IMR-90 (cell line): ENCODE measurements at regions not wholly inside any gene's neighbourhood (a gene's known extent, or its start where the extent isn't known, plus 50 kb on each side); places are given as distances from the start of the nearest gene placed in this dataset.

Experiments used
- ATAC-seq: fragments of 200-7000 bp; cut with Tn5 transposase; 2 replicates; pipeline ENCODE4 v1.9.1; 2020; ENCODE audit warnings: low read depth, mild to moderate bottlenecking, moderate library complexity
- BruUV-seq: library from RNA; stranded (reverse); fragments of 400-500 nt; replicated peaks from 2 replicates; lab custom pipeline; 2021; lab: Mats Ljungman, UMichigan
- CTCF ChIA-PET: fragments of 300-600 bp; formaldehyde crosslinking; extraction: SDS; loops from one replicate; lab custom pipeline; 2021; ENCODE audit warnings: antibody characterized with exemption; lab: Yijun Ruan, JAX
- POLR2A ChIA-PET: fragments of 300-600 bp; sonication (Branson Sonifier 250); formaldehyde crosslinking; loops from one replicate; lab custom pipeline; 2022; ENCODE audit warnings: antibody characterized with exemption; ENCODE audit not compliant: unreplicated experiment; lab: Charles Lee
- DNase-seq: peaks from one replicate; pipeline ENCODE4 v3.0.0; 2013
- H2AFZ ChIP-seq: replicated peaks from 2 replicates; pipeline ENCODE3; 2013; ENCODE audit warnings: low read length, mild to moderate bottlenecking; ENCODE audit not compliant: poor library complexity
- H2AK5ac ChIP-seq: 2 replicates; pipeline ENCODE4 v1.6.1; 2013; ENCODE audit warnings: low read depth, low read length, inconsistent platforms
- H2AK9ac ChIP-seq: replicated peaks from 2 replicates; pipeline ENCODE3; 2013; ENCODE audit warnings: mild to moderate bottlenecking, low read depth, low read length, moderate library complexity; ENCODE audit not compliant: poor library complexity
- H2BK120ac ChIP-seq: 2 replicates; pipeline ENCODE4 v1.6.1; 2013; ENCODE audit warnings: low read depth, low read length, inconsistent platforms
- H2BK15ac ChIP-seq: 3 replicates; pipeline ENCODE4 v1.6.1; 2013; ENCODE audit warnings: low read depth, low read length, inconsistent platforms
- H2BK20ac ChIP-seq: 2 replicates; pipeline ENCODE4 v1.6.1; 2013; ENCODE audit warnings: low read depth, mild to moderate bottlenecking, inconsistent platforms, low read length, moderate library complexity
- H2BK5ac ChIP-seq: 2 replicates; pipeline ENCODE4 v1.6.1; 2013; ENCODE audit warnings: mild to moderate bottlenecking, low read depth, low read length, inconsistent platforms; ENCODE audit not compliant: poor library complexity, severe bottlenecking
- H3K14ac ChIP-seq: replicated peaks from 2 replicates; pipeline ENCODE4 v1.6.1; 2013; ENCODE audit warnings: low read depth, low read length, inconsistent platforms
- H3K18ac ChIP-seq: 2 replicates; pipeline ENCODE4 v1.6.1; 2013; ENCODE audit warnings: low read depth, low read length, control low read depth
- H3K23ac ChIP-seq: 2 replicates; pipeline ENCODE4 v1.6.1; 2013; ENCODE audit warnings: low read depth, low read length, inconsistent platforms
- H3K27ac ChIP-seq: 2 replicates; pipeline ENCODE4 v1.5.1; 2013; ENCODE audit warnings: mild to moderate bottlenecking, control low read depth, low read length; ENCODE audit not compliant: insufficient read depth
- H3K27me3 ChIP-seq: 2 replicates; pipeline ENCODE4 v1.6.1; 2013; ENCODE audit warnings: low read length; ENCODE audit not compliant: control insufficient read depth, insufficient read depth
- H3K36me3 ChIP-seq: 2 replicates; pipeline ENCODE4 v1.6.1; 2013; ENCODE audit warnings: low read length, mixed read lengths; ENCODE audit not compliant: control insufficient read depth, insufficient read depth
- H3K4ac ChIP-seq: 2 replicates; pipeline ENCODE4 v1.6.1; 2013; ENCODE audit warnings: low read depth, low read length, inconsistent platforms
- H3K4me1 ChIP-seq: 2 replicates; pipeline ENCODE4 v1.6.1; 2013; ENCODE audit warnings: low read length, mixed read lengths; ENCODE audit not compliant: control insufficient read depth, insufficient read depth
- H3K4me2 ChIP-seq: 2 replicates; pipeline ENCODE4 v1.6.1; 2013; ENCODE audit warnings: low read depth, mild to moderate bottlenecking, control low read depth, low read length, moderate library complexity
- H3K4me3 ChIP-seq: 2 replicates; pipeline ENCODE4 v1.5.1; 2013; ENCODE audit warnings: low read depth, mild to moderate bottlenecking, control low read depth, low read length, moderate library complexity; ENCODE audit not compliant: insufficient read depth
- H3K56ac ChIP-seq: 2 replicates; pipeline ENCODE4 v1.6.1; 2013; ENCODE audit warnings: low read length, inconsistent platforms; ENCODE audit not compliant: insufficient read depth; ENCODE audit errors: extremely low read depth
- H3K79me1 ChIP-seq, 2 experiments: 2 replicates each; pipeline ENCODE4 v1.6.1; 2013; ENCODE audit warnings: low read length in 2 of 2, inconsistent platforms in 1 of 2, low read depth in 1 of 2
- H3K9ac ChIP-seq: 2 replicates; pipeline ENCODE4 v1.6.1; 2013; ENCODE audit warnings: low read depth, low read length, control low read depth
- H3K9me1 ChIP-seq: 2 replicates; pipeline ENCODE4 v1.6.1; 2013; ENCODE audit warnings: low read length, inconsistent platforms; ENCODE audit not compliant: insufficient read depth
- H3K9me3 ChIP-seq: 2 replicates; pipeline ENCODE4 v1.6.1; 2013; ENCODE audit warnings: low read length; ENCODE audit not compliant: control insufficient read depth, insufficient read depth
- H4K20me1 ChIP-seq: 2 replicates; pipeline ENCODE4 v1.6.1; 2013; ENCODE audit warnings: low read length, inconsistent platforms; ENCODE audit not compliant: insufficient read depth
- H4K5ac ChIP-seq: 2 replicates; pipeline ENCODE4 v1.6.1; 2013; ENCODE audit warnings: mild to moderate bottlenecking, low read depth, low read length, control low read depth
- H4K8ac ChIP-seq, 2 experiments: 2 replicates each; pipeline ENCODE4 v1.6.1; 2013; ENCODE audit warnings: low read depth in 2 of 2, low read length in 2 of 2, control low read depth in 1 of 2, inconsistent platforms in 1 of 2
- H4K91ac ChIP-seq: 2 replicates; pipeline ENCODE4 v1.6.1; 2013; ENCODE audit warnings: low read depth, low read length, inconsistent platforms; ENCODE audit not compliant: insufficient read depth
- BHLHE40 ChIP-seq: fragments of 150-350 bp; IDR thresholded peaks from 2 replicates; pipeline ENCODE4 v1.6.1; 2016; ENCODE audit warnings: mild to moderate bottlenecking, low read depth, low read length
- CEBPB ChIP-seq: IDR thresholded peaks from 2 replicates; pipeline ENCODE4 v1.6.1; 2012; ENCODE audit warnings: low read depth, low read length, improper control_type of control experiment
- CHD1 ChIP-seq: IDR thresholded peaks from 2 replicates; pipeline ENCODE4 v1.6.1; 2012; ENCODE audit warnings: low read depth, low read length, improper control_type of control experiment
- CTCF ChIP-seq: conservative IDR thresholded peaks from 2 replicates; pipeline ENCODE4 v1.5.1; 2012; ENCODE audit warnings: mild to moderate bottlenecking, low read depth, low read length, improper control_type of control experiment
- ELK1 ChIP-seq: fragments of 150-350 bp; IDR thresholded peaks from 2 replicates; pipeline ENCODE4 v1.6.1; 2016; ENCODE audit warnings: low read depth, mild to moderate bottlenecking, low read length, moderate library complexity, borderline replicate concordance
- FOS ChIP-seq: fragments of 150-350 bp; IDR thresholded peaks from 2 replicates; pipeline ENCODE4 v1.6.1; 2016; ENCODE audit warnings: low read depth, low read length
- MAFK ChIP-seq: IDR thresholded peaks from 2 replicates; pipeline ENCODE4 v1.6.1; 2012; ENCODE audit warnings: low read depth, low read length, improper control_type of control experiment
- MAZ ChIP-seq: IDR thresholded peaks from 2 replicates; pipeline ENCODE4 v1.6.1; 2012; ENCODE audit warnings: low read depth, mild to moderate bottlenecking, low read length, improper control_type of control experiment, moderate library complexity, borderline replicate concordance
- MXI1 ChIP-seq: IDR thresholded peaks from 2 replicates; pipeline ENCODE4 v1.6.1; 2012; ENCODE audit warnings: low read depth, mild to moderate bottlenecking, low read length, moderate library complexity, borderline replicate concordance
- NFE2L2 ChIP-seq: fragments of 150-350 bp; IDR thresholded peaks from 2 replicates; pipeline ENCODE4 v1.6.1; 2016; ENCODE audit warnings: low read depth, mild to moderate bottlenecking, low read length
- POLR2A ChIP-seq: IDR thresholded peaks from 2 replicates; pipeline ENCODE4 v1.6.1; 2012; ENCODE audit warnings: mild to moderate bottlenecking, low read depth, low read length
- RAD21 ChIP-seq: IDR thresholded peaks from 2 replicates; pipeline ENCODE4 v1.6.1; 2012; ENCODE audit warnings: low read length, improper control_type of control experiment
- RCOR1 ChIP-seq: IDR thresholded peaks from 2 replicates; pipeline ENCODE4 v1.6.1; 2012; ENCODE audit warnings: mild to moderate bottlenecking, low read length, improper control_type of control experiment; ENCODE audit not compliant: insufficient replicate concordance
- RFX5 ChIP-seq: IDR thresholded peaks from 2 replicates; pipeline ENCODE4 v1.8.0; 2012; ENCODE audit warnings: low read depth, mild to moderate bottlenecking, low read length, moderate library complexity
- SMC3 ChIP-seq: fragments of 150-350 bp; IDR thresholded peaks from 2 replicates; pipeline ENCODE4 v1.6.1; 2016; ENCODE audit warnings: low read depth, mild to moderate bottlenecking, antibody characterized with exemption, low read length, moderate library complexity
- WGBS, 2 experiments: methylation state at CpG; one replicate each; pipeline versions ENCODE4 v1.1.5 to v1.1.7; 2013; ENCODE audit warnings: missing lambda C conversion rate in 2 of 2; ENCODE audit not compliant: insufficient read length in 1 of 2; ENCODE audit errors: extremely low coverage in 2 of 2; 5-methylcytosine and 5-hydroxymethylcytosine counted together
- dilution Hi-C: fragments of 300-500 bp; cut with HindIII; formaldehyde crosslinking; loops from one replicate; pipeline ENCODE4 v1.14.3; 2018; ENCODE audit warnings: low sequenced_read_pairs; ENCODE audit not compliant: unreplicated experiment
- in situ Hi-C: fragments of 300-500 bp; cut with MboI; formaldehyde crosslinking; loops from 3 replicates; pipeline ENCODE4 v1.14.3; 2019; ENCODE audit warnings: low sequenced_read_pairs, inconsistent platforms, mixed read lengths
- intact Hi-C: fragments of 100-400 bp; cut with micrococcal nuclease; formaldehyde crosslinking; loops from 2 replicates; pipeline ENCODE4 v1.10.0; 2022

- H4K5ac ChIP-seq, result no peak overlapping the region
- H3K4me3 ChIP-seq, result no peak overlapping the region
- H4K91ac ChIP-seq, result no peak overlapping the region
- no peak overlapping the region for H3K56ac ChIP-seq
- H2AK9ac ChIP-seq, result no peak overlapping the region
- no peak overlapping the region for H2BK5ac ChIP-seq
- dilution Hi-C loops, result no loop called here
- H2BK20ac ChIP-seq, result no peak overlapping the region
- no peaks in the 10 kb centered on the region for H3K36me3 ChIP-seq
- TF ChIP-seq RAD21 (no peak), NFE2L2 (no peak), CHD1 (no peak), RCOR1 (no peak), BHLHE40 (no peak), MXI1 (no peak), MAFK (no peak), CTCF (no peak), RFX5 (no peak), CEBPB (no peak), MAZ (no peak), SMC3 (no peak), ELK1 (no peak), POLR2A (no peak), FOS (no peak)
- no peak overlapping the region for H2BK120ac ChIP-seq
- no peak overlapping the region for H3K27ac ChIP-seq
- no peak overlapping the region for H3K14ac ChIP-seq
- no TSS peak for BruUV-seq
- no peak overlapping the region for H3K23ac ChIP-seq
- H3K4me2 ChIP-seq, result no peak overlapping the region
- H4K20me1 ChIP-seq, result no peaks in the 10 kb centered on the region
- no peaks in the 10 kb centered on the region for H3K9me3 ChIP-seq
- no peaks in the 10 kb centered on the region for H3K9me1 ChIP-seq
- no peak overlapping the region for H3K18ac ChIP-seq
- CTCF ChIA-PET, result interaction anchor here (0.6 kb wide), 1 partner anchor 66 kb away, joined by 4 read pairs; no protein-coding TSS in a partner anchor
- ATAC-seq (no peak), DNase-seq (no peak)
- H3K79me1 ChIP-seq, result no peaks in the 10 kb centered on the region
- no CpG with 5 or more reads among the region's 10 CpGs for WGBS, 2 experiments
- intact Hi-C loops, result no loop called here
- no peak overlapping the region for H2AK5ac ChIP-seq
- H3K4me1 ChIP-seq, result no peaks in the 10 kb centered on the region
- H2AFZ ChIP-seq, result no peak overlapping the region
- in situ Hi-C loops, result no loop called here
- POLR2A ChIA-PET, result no interaction called here
- no peak overlapping the region for H2BK15ac ChIP-seq
- H3K4ac ChIP-seq, result no peak overlapping the region
- no peak overlapping the region for H3K9ac ChIP-seq
- H4K8ac ChIP-seq, result no peak overlapping the region
- no peaks in the 10 kb centered on the region for H3K27me3 ChIP-seq
Observed at GRCh38 chr20:21019468-21019813, 86.7 kb downstream of the LINC00237 start.
